Ovary (tissue), 7 donors: ENCODE measurements at regions not wholly inside any gene's neighbourhood (a gene's known extent, or its start where the extent isn't known, plus 50 kb on each side); places are given as distances from the start of the nearest gene placed in this dataset.
"Not testable (repeated sequence)": the region's sequence is repeated elsewhere in the genome, so short reads cannot be mapped to it uniquely, and the experiment has no call there.

Experiments
- DNase-seq, 5 donors: peaks; one replicate each; pipeline ENCODE4 v3.0.0-alpha.2; 2019 to 2020
- H3K27ac ChIP-seq, 2 donors: fragments of 200-600 bp; one replicate each; pipeline versions ENCODE4 v1.5.1 to v1.8.0; 2019 to 2022
- H3K27me3 ChIP-seq: fragments of 200-600 bp; one replicate; pipeline ENCODE4 v1.8.0; 2022
- H3K36me3 ChIP-seq: fragments of 200-600 bp; sonication (generic); one replicate; pipeline ENCODE4 v1.5.1; 2019
- H3K4me1 ChIP-seq: one replicate; pipeline ENCODE4 v1.8.1; 2013; ENCODE audit warnings: mild to moderate bottlenecking, moderate library complexity; ENCODE audit not compliant: insufficient read depth
- H3K4me3 ChIP-seq: fragments of 200-600 bp; sonication (generic); one replicate; pipeline ENCODE4 v1.5.1; 2017
- H3K9me3 ChIP-seq, 2 donors: fragments of 200-600 bp in 1 of 2; sonication (generic) in 1 of 2; one replicate each; pipeline versions ENCODE4 v1.5.1 to v1.8.1; 2013 to 2019; ENCODE audit warnings: mild to moderate bottlenecking in 1 of 2, moderate library complexity in 1 of 2
- CTCF ChIP-seq, 3 donors: fragments of 450-650 bp in 2 of 3; fragments of 200-600 bp in 1 of 3; IDR thresholded peaks; one replicate each; pipeline versions ENCODE4 v1.5.1 to v1.8.0; 2016 to 2022; ENCODE audit warnings: antibody characterized with exemption in 3 of 3, mild to moderate bottlenecking in 1 of 3
- EP300 ChIP-seq: sonication (generic); formaldehyde crosslinking; IDR thresholded peaks from one replicate; pipeline ENCODE4 v1.6.1; 2017; ENCODE audit warnings: antibody characterized with exemption
- POLR2A ChIP-seq: fragments of 450-650 bp; IDR thresholded peaks from one replicate; pipeline ENCODE4 v1.6.1; 2017; ENCODE audit warnings: antibody characterized with exemption, mild to moderate bottlenecking, moderate library complexity
- WGBS, 3 donors: extraction: QIAGEN DNeasy Blood & Tissue Kit in 1 of 3; methylation state at CpG; one replicate each; pipeline versions ENCODE4 v1.1.5 to v1.1.7; 2013 to 2017; 5-methylcytosine and 5-hydroxymethylcytosine counted together
- intact Hi-C, 4 donors: fragments of 100-400 bp; cut with DNase I; formaldehyde crosslinking; loops; one replicate each; pipeline versions ENCODE4 v1.11.0 to v1.15.1; 2022 to 2023
- donor health status: DM: no; HTN: no; CAD: no; lungs with moderate emphysema.
- donor health status: DM: no; HTN: no; CAD: no.
- donor health status: Bipolar disorder and iron deficiency.
- donor health status: DM: no; HTN: no; CAD: no.
- donor health status: DM: yes; HTN: yes; CAD: no.

- no peaks in the 10 kb centered on the region for H3K9me3 ChIP-seq
- TF ChIP-seq CTCF (IDR thresholded peaks at IDR 0.05) = no peak
- TF ChIP-seq POLR2A = no peak
- no peak for TF ChIP-seq EP300
- 71 to 78% (median 75%) methylated on average over 14 of the region's 14 CpGs for WGBS, 3 donors
- H3K36me3 ChIP-seq = no peaks in the 10 kb centered on the region
- H3K27me3 ChIP-seq = no peaks in the 10 kb centered on the region
- no peak overlapping the region for H3K4me3 ChIP-seq
- no peaks in the 10 kb centered on the region for H3K4me1 ChIP-seq
- DNase-seq = no peak
- H3K27ac ChIP-seq = no peak overlapping the region
- intact Hi-C loops = no loop called here
Observed at GRCh38 chr15:20272422-20273184, 269.0 kb downstream of the GOLGA6L6 start.

GRCh38 chr15:20271647-20272046 is 270.0 kb downstream of the GOLGA6L6 start:
- 59 to 65% (median 64%) methylated on average over 5 of the region's 5 CpGs for WGBS, 3 donors
- intact Hi-C loops = no loop called here
- Histone ChIP-seq H3K27me3 (no peaks in the 10 kb centered on the region), H3K9me3 (no peaks in the 10 kb centered on the region), H3K4me1 (no peaks in the 10 kb centered on the region), H3K27ac (no peak overlapping the region), H3K4me3 (no peak overlapping the region), H3K36me3 (no peaks in the 10 kb centered on the region)
- DNase-seq = no peak
- TF ChIP-seq EP300 = no peak
- no peak for TF ChIP-seq CTCF (IDR thresholded peaks at IDR 0.05)

- H3K4me3 ChIP-seq, H3K4me1 ChIP-seq, H3K9me3 ChIP-seq, H3K27me3 ChIP-seq, DNase-seq, H3K36me3 ChIP-seq, H3K27ac ChIP-seq, intact Hi-C loops: not testable (repeated sequence)
- WGBS, 3 donors = 80 to 90% (median 87%) methylated on average over 5 of the region's 5 CpGs
Observed at GRCh38 chr15:20269956-20270355, 271.6 kb downstream of the GOLGA6L6 start.

- H3K36me3 ChIP-seq, H3K4me1 ChIP-seq, DNase-seq, H3K4me3 ChIP-seq, H3K27me3 ChIP-seq, intact Hi-C loops, H3K27ac ChIP-seq, H3K9me3 ChIP-seq: not testable (repeated sequence)
- WGBS, 3 donors = 86 to 93% (median 90%) methylated on average over 6 of the region's 6 CpGs
Observed at GRCh38 chr15:20267996-20268395, 273.6 kb downstream of the GOLGA6L6 start.

- intact Hi-C loops, H3K36me3 ChIP-seq, H3K4me1 ChIP-seq, DNase-seq, H3K27ac ChIP-seq, H3K27me3 ChIP-seq, H3K4me3 ChIP-seq, H3K9me3 ChIP-seq: not testable (repeated sequence)
- 60 to 69% (median 66%) methylated on average over 6 of the region's 6 CpGs for WGBS, 3 donors
Observed at GRCh38 chr15:20267051-20267730, 274.4 kb downstream of the GOLGA6L6 start.

- H3K9me3 ChIP-seq, DNase-seq, H3K4me3 ChIP-seq, H3K4me1 ChIP-seq, H3K27me3 ChIP-seq, H3K27ac ChIP-seq, intact Hi-C loops, H3K36me3 ChIP-seq: not testable (repeated sequence)
- 54 to 79% (median 76%) methylated on average over 1 of the region's 1 CpG for WGBS, 3 donors
Observed at GRCh38 chr15:20265710-20266109, 275.9 kb downstream of the GOLGA6L6 start.

GRCh38 chr15:20261321-20262280 is 280.0 kb downstream of the GOLGA6L6 start:
- H3K27ac ChIP-seq, H3K27me3 ChIP-seq, H3K36me3 ChIP-seq, H3K9me3 ChIP-seq, H3K4me3 ChIP-seq, intact Hi-C loops, H3K4me1 ChIP-seq, DNase-seq: not testable (repeated sequence)
- WGBS, 3 donors = 71 to 77% (median 76%) methylated on average over 16 of the region's 16 CpGs

- H3K27me3 ChIP-seq, H3K4me3 ChIP-seq, H3K27ac ChIP-seq, DNase-seq, H3K36me3 ChIP-seq, H3K9me3 ChIP-seq, intact Hi-C loops, H3K4me1 ChIP-seq: not testable (repeated sequence)
- WGBS, 3 donors = 69 to 72% (median 69%) methylated on average over 7 of the region's 7 CpGs
Observed at GRCh38 chr15:20260650-20261049, 280.9 kb downstream of the GOLGA6L6 start.

GRCh38 chr15:20259559-20260190 is 281.9 kb downstream of the GOLGA6L6 start:
- intact Hi-C loops, DNase-seq: not testable (repeated sequence)
- WGBS, 3 donors = 76 to 78% (median 78%) methylated on average over 9 of the region's 9 CpGs

More at GRCh38 chr15:20259559-20260190, 281.9 kb downstream of the GOLGA6L6 start:
- not testable (repeated sequence) for H3K9me3 ChIP-seq, H3K4me3 ChIP-seq, H3K4me1 ChIP-seq, H3K27ac ChIP-seq, H3K36me3 ChIP-seq, H3K27me3 ChIP-seq
